ENCODE measurements at regions not wholly inside any gene's neighbourhood (a gene's known extent, or its start where the extent isn't known, plus 50 kb on each side); places are given as distances from the start of the nearest gene placed in this dataset.

DNA sequence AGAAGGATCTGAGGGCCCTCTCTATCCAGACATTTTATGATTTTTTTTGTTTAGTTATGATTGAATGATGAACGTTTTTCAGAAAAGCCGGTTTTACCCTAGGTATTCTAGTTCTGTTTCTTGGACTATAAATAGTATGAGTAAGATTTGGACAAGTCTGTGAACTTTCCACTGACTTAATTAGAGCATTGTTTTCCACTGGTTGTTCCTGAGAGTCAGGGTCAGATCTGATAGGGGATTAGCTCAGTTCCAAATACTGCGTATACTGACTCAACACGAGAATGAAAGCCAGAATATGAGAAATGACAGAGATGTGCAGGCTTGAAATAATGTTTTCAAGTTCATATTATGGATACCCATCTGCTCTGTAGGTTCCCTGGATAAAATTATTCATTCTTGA is 361.6 kb downstream of the AEBP2 start:
- TF ChIP-seq REST (IDR thresholded peaks at IDR 0.05; ENCODE audit: insufficient read depth in 1 of 2, low read depth in 2 of 2, low read length in 1 of 2) (no peak), TCF7L2 (IDR thresholded peaks at IDR 0.05; ENCODE audit: low read depth, low read length) (no peak), SIN3A (IDR thresholded peaks at IDR 0.05; ENCODE audit: borderline replicate concordance, insufficient read depth, low read depth, low read length) (no peak)
- TF ChIP-seq, protein P1, sequence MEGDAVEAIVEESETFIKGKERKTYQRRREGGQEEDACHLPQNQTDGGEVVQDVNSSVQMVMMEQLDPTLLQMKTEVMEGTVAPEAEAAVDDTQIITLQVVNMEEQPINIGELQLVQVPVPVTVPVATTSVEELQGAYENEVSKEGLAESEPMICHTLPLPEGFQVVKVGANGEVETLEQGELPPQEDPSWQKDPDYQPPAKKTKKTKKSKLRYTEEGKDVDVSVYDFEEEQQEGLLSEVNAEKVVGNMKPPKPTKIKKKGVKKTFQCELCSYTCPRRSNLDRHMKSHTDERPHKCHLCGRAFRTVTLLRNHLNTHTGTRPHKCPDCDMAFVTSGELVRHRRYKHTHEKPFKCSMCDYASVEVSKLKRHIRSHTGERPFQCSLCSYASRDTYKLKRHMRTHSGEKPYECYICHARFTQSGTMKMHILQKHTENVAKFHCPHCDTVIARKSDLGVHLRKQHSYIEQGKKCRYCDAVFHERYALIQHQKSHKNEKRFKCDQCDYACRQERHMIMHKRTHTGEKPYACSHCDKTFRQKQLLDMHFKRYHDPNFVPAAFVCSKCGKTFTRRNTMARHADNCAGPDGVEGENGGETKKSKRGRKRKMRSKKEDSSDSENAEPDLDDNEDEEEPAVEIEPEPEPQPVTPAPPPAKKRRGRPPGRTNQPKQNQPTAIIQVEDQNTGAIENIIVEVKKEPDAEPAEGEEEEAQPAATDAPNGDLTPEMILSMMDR (IDR thresholded peaks at IDR 0.05) = no peak
